GM12865 (cell line): ENCODE measurements at regions not wholly inside any gene's neighbourhood (a gene's known extent, or its start where the extent isn't known, plus 50 kb on each side); places are given as distances from the start of the nearest gene placed in this dataset.

Source experiments
- DNase-seq: peaks from one replicate; pipeline ENCODE4 v3.0.0; 2010; ENCODE audit warnings: low read depth
- H3K4me3 ChIP-seq: 2 replicates; pipeline ENCODE4 v1.5.1; 2011; ENCODE audit warnings: mild to moderate bottlenecking, low read depth, low read length, control low read depth
- TF ChIP-seq, protein P1 (sequence below): IDR thresholded peaks from 2 replicates; pipeline ENCODE4 v1.5.1; 2011; ENCODE audit warnings: low read length, control low read depth, low read depth, inconsistent platforms; ENCODE audit not compliant: insufficient read depth; ENCODE audit errors: missing control alignments

DNA sequence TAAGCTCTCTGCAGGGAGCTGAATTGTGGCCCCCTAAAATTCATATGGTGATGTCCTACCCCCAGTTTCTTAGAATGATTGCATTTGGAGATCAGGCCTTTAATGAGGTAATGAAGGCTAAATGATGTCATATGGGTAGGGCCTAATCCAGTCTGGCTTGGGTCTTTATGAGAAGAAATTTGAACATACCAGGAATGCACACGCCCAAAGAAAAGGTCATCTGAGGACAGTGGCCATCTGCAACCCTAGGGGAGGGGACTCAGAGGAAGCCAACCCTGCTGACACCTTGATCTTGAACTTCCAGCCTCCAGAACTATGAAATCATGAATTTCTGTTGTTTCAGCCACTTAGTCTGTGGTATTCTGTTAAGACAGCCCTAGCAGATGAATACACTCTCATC, 426.7 kb downstream of the EPHA4 start:
- H3K4me3 ChIP-seq: no peak overlapping the region
- TF ChIP-seq, protein P1, sequence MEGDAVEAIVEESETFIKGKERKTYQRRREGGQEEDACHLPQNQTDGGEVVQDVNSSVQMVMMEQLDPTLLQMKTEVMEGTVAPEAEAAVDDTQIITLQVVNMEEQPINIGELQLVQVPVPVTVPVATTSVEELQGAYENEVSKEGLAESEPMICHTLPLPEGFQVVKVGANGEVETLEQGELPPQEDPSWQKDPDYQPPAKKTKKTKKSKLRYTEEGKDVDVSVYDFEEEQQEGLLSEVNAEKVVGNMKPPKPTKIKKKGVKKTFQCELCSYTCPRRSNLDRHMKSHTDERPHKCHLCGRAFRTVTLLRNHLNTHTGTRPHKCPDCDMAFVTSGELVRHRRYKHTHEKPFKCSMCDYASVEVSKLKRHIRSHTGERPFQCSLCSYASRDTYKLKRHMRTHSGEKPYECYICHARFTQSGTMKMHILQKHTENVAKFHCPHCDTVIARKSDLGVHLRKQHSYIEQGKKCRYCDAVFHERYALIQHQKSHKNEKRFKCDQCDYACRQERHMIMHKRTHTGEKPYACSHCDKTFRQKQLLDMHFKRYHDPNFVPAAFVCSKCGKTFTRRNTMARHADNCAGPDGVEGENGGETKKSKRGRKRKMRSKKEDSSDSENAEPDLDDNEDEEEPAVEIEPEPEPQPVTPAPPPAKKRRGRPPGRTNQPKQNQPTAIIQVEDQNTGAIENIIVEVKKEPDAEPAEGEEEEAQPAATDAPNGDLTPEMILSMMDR: no peak
- DNase-seq: no peak

DNA sequence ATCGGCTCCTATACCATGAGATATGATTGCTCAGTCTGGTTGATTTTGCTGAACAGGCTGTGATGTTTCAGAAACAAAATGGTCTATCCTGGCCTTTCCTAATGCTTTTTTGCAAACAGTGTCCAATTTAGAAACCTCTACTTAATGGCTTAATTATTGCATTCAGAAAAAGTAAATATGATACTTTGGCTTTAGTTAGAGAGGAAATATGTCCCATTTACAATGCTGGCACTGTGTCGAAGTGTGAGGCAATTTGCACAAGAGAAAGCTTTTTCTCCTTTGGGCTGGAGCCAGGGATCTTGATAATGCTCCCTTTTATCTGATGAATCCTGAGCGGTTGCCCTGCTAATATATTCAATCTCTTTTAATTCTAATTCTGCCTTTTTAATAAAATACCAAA, 418.9 kb downstream of the EPHA4 start:
- TF ChIP-seq, protein P1: no peak
- DNase-seq: no peak
- H3K4me3 ChIP-seq: no peak overlapping the region

DNA sequence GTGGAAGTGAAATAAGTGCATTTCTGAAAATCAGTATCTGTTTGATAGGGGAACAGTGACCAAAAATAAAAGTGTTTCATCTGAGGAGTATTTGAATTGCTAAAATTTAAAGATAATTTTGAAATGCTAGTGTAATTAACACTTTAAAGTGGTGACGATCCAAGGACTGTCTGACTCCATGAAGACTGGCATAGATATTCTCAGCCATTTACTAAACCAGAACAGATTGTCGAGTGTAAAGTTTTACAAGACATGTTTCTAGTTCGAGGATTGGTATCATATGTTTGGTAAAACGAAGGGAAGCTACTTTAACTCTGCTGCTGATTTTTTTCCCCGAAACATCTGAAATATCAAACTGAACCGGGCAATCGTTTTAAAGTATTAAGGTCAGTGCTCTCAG, 417.9 kb downstream of the EPHA4 start:
- DNase-seq: no peak
- H3K4me3 ChIP-seq: no peak overlapping the region
- TF ChIP-seq, protein P1: no peak

DNA sequence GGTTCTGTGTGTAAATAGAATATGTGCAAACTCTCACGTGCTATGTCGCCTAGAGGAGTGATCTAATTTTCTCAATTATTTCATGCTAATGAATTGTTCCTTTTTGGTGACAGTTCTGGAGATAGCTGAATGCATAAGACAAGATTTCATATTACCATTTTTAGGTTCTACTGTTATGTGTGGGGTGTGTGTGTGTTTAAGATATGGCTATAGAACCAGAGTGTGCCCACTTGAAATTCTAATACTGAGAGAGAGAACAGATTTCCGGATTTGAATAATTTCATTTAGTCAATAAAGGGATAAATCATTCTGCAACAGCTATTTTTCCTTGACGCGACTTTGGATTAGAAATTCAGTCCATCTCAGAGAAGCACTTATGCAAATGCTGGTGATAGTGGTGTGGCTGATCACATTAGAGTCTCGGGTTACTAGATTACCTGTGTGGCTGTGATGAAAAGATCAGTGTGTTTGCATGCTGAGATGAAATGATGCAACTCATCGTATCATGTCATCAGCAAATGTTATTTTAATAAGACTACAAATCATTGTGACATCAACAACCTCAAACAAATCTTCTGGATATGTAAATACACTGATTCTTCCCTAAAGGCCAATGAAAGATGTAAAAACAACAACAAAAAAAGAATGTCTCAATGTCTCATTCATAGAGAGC, 415.9 kb downstream of the EPHA4 start:
- no peak overlapping the region for H3K4me3 ChIP-seq
- TF ChIP-seq, protein P1: no peak
- DNase-seq: no peak

DNA sequence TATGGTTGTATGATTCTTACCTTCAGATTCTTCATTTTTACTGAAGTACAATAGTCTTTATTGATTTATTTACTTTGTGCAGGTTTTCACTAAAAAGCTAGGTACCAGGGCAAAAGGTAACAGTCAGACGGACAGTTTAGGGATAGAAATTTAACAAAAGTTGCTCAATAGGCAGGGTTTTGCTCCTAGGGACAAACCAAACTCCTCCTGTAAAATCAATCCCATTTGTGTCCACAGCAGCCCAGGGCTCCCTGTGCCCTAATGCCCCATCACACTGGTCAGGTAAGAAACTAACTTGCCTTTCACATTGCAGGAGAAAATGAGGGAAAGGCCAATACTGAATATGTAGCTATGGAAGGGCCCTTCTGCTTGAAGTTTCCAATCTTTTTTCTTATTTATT, 410.9 kb downstream of the EPHA4 start:
- TF ChIP-seq, protein P1: no peak
- no peak overlapping the region for H3K4me3 ChIP-seq
- no peak for DNase-seq

DNA sequence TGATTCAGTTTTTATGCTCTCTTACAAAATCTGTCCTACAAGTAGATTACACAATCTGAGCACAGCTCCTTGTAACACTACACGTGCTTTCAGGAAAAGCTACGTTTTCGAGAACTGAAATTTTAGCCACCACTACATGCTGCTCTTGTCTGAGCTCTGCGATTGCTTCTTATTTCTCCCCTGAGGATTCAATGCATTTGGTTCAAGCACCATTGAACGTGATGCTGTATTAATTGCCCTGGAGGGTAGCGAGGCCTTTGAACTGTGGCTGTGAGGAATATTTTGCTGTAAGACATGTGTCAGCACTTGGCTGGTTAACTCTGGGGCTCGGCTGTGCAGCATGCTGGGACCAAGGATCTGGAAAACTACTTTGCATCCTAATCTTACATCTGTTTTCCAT, 405.8 kb downstream of the EPHA4 start:
- DNase-seq: no peak
- H3K4me3 ChIP-seq: no peak overlapping the region
- TF ChIP-seq, protein P1: no peak

DNA sequence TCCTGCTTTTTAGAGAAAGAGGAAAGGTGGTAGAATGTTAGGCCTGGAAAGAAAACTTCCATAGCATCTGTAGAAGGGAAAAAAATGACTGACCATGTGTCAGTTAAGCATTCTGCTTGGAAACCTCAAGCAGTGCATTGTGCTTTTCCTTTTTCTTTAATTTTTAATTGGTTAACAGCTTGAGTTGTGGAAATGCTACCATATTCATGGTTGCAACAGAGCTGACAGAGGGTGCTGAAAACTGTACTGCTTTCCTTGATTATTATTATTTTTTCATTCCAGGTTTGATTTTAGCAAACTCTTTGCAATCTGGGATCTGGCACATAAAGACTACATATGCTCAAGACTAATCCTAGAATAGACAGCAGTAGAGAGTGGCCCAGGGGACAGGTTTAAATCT, 404.5 kb downstream of the EPHA4 start:
- TF ChIP-seq, protein P1: no peak
- H3K4me3 ChIP-seq: no peak overlapping the region
- DNase-seq: no peak
